HEK293 (cell line): ENCODE measurements at regions not wholly inside any gene's neighbourhood (a gene's known extent, or its start where the extent isn't known, plus 50 kb on each side); places are given as distances from the start of the nearest gene placed in this dataset.

Experiments
- CTCF ChIA-PET: fragments of 350-600 bp; formaldehyde crosslinking; extraction: SDS; loops from one replicate; lab custom pipeline; 2021; ENCODE audit warnings: antibody characterized with exemption; lab: Yijun Ruan, JAX
- POLR2A ChIA-PET: fragments of 300-600 bp; formaldehyde crosslinking; extraction: SDS; loops from one replicate; lab custom pipeline; 2020; ENCODE audit warnings: antibody characterized with exemption, inconsistent platforms; lab: Yijun Ruan, JAX
- H3K27ac ChIP-seq: fragments of 200-500 bp; sonication (Bioruptor generic); 2 replicates; pipeline ENCODE4 v1.5.1; 2014; ENCODE audit warnings: low read depth, low read length, control low read depth, inconsistent platforms; ENCODE audit errors: extremely low read depth
- H3K36me3 ChIP-seq, 2 experiments: fragments of 200-500 bp in 1 of 2; sonication (Bioruptor generic) in 1 of 2; 1 replicate in 1 of 2; 2 replicates in 1 of 2; pipeline ENCODE4 v1.5.1; 2014 to 2017; ENCODE audit warnings: inconsistent platforms in 2 of 2, low read length in 2 of 2; ENCODE audit not compliant: control insufficient read depth in 2 of 2, insufficient read depth in 1 of 2
- H3K4me1 ChIP-seq: fragments of 200-500 bp; sonication (Bioruptor generic); 2 replicates; pipeline ENCODE4 v1.5.1; 2014; ENCODE audit warnings: mild to moderate bottlenecking, low read length, inconsistent platforms; ENCODE audit not compliant: control insufficient read depth, insufficient read depth
- H3K4me3 ChIP-seq: 2 replicates; pipeline ENCODE4 v1.5.1; 2011; ENCODE audit warnings: low read depth, mild to moderate bottlenecking, control low read depth, low read length, moderate library complexity
- H3K9me3 ChIP-seq: fragments of 200-500 bp; sonication (Bioruptor generic); 2 replicates; pipeline ENCODE4 v1.5.1; 2014; ENCODE audit warnings: low read depth, low read length, inconsistent platforms; ENCODE audit not compliant: control insufficient read depth, insufficient read depth
- FEZF1 ChIP-seq: fragments of 450-650 bp; formaldehyde crosslinking; IDR thresholded peaks from 2 replicates; pipeline ENCODE4 v1.5.1; 2016; ENCODE audit warnings: missing biosample characterization, missing genetic modification characterization
- KLF8 ChIP-seq: fragments of 450-650 bp; formaldehyde crosslinking; IDR thresholded peaks from 2 replicates; pipeline ENCODE4 v1.5.1; 2016; ENCODE audit warnings: missing biosample characterization, missing genetic modification characterization
- TRIM28 ChIP-seq: IDR thresholded peaks from 2 replicates; pipeline ENCODE4 v1.6.1; 2011; ENCODE audit warnings: low read length, control low read depth, borderline replicate concordance
- YY2 ChIP-seq: fragments of 450-650 bp; formaldehyde crosslinking; IDR thresholded peaks from 2 replicates; pipeline ENCODE4 v1.5.1; 2016; ENCODE audit warnings: missing biosample characterization, missing genetic modification characterization
- ZBTB21 ChIP-seq: fragments of 450-650 bp; formaldehyde crosslinking; IDR thresholded peaks from 2 replicates; pipeline ENCODE4 v1.5.1; 2017; ENCODE audit warnings: missing biosample characterization, missing genetic modification characterization
- ZBTB48 ChIP-seq: fragments of 450-650 bp; formaldehyde crosslinking; IDR thresholded peaks from 2 replicates; pipeline ENCODE4 v1.5.1; 2016; ENCODE audit warnings: missing biosample characterization, missing genetic modification characterization
- ZEB2 ChIP-seq: fragments of 450-650 bp; formaldehyde crosslinking; IDR thresholded peaks from 2 replicates; pipeline ENCODE4 v1.5.1; 2016; ENCODE audit warnings: missing biosample characterization, missing genetic modification characterization
- ZFP3 ChIP-seq: fragments of 450-650 bp; formaldehyde crosslinking; IDR thresholded peaks from 2 replicates; pipeline ENCODE4 v1.5.1; 2016; ENCODE audit warnings: low read depth, missing biosample characterization, missing genetic modification characterization
- ZNF10 ChIP-seq: fragments of 450-650 bp; formaldehyde crosslinking; IDR thresholded peaks from 2 replicates; pipeline ENCODE4 v1.5.1; 2017; ENCODE audit warnings: missing biosample characterization, missing genetic modification characterization
- ZNF138 ChIP-seq: fragments of 450-650 bp; formaldehyde crosslinking; IDR thresholded peaks from 2 replicates; pipeline ENCODE4 v1.5.1; 2016; ENCODE audit warnings: missing biosample characterization, missing genetic modification characterization, borderline replicate concordance
- ZNF140 ChIP-seq: fragments of 450-650 bp; formaldehyde crosslinking; IDR thresholded peaks from 2 replicates; pipeline ENCODE4 v1.5.1; 2016; ENCODE audit warnings: missing biosample characterization, missing genetic modification characterization
- ZNF16 ChIP-seq: fragments of 450-650 bp; formaldehyde crosslinking; IDR thresholded peaks from 2 replicates; pipeline ENCODE4 v1.5.1; 2016; ENCODE audit warnings: low read depth, missing biosample characterization, missing genetic modification characterization
- ZNF169 ChIP-seq: fragments of 450-650 bp; formaldehyde crosslinking; IDR thresholded peaks from 2 replicates; pipeline ENCODE4 v1.5.1; 2016; ENCODE audit warnings: missing biosample characterization, missing genetic modification characterization
- ZNF214 ChIP-seq: fragments of 450-650 bp; formaldehyde crosslinking; IDR thresholded peaks from 2 replicates; pipeline ENCODE4 v1.5.1; 2017; ENCODE audit warnings: missing biosample characterization, mild to moderate bottlenecking, missing genetic modification characterization, borderline replicate concordance
- ZNF221 ChIP-seq: fragments of 450-650 bp; formaldehyde crosslinking; IDR thresholded peaks from 2 replicates; pipeline ENCODE4 v1.5.1; 2017; ENCODE audit warnings: missing biosample characterization, missing genetic modification characterization, borderline replicate concordance
- ZNF335 ChIP-seq: fragments of 450-650 bp; formaldehyde crosslinking; conservative IDR thresholded peaks from 2 replicates; pipeline ENCODE4 v1.5.1; 2016; ENCODE audit warnings: missing biosample characterization, missing genetic modification characterization
- ZNF530 ChIP-seq: fragments of 450-650 bp; formaldehyde crosslinking; IDR thresholded peaks from 2 replicates; pipeline ENCODE4 v1.5.1; 2016; ENCODE audit warnings: low read depth, missing biosample characterization, missing genetic modification characterization
- ZNF548 ChIP-seq: fragments of 450-650 bp; formaldehyde crosslinking; IDR thresholded peaks from 2 replicates; pipeline ENCODE4 v1.5.1; 2016; ENCODE audit warnings: missing biosample characterization, missing genetic modification characterization
- ZNF560 ChIP-seq: fragments of 450-650 bp; formaldehyde crosslinking; IDR thresholded peaks from 2 replicates; pipeline ENCODE4 v1.5.1; 2017; ENCODE audit warnings: missing biosample characterization, missing genetic modification characterization, borderline replicate concordance
- ZNF585B ChIP-seq: fragments of 450-650 bp; formaldehyde crosslinking; IDR thresholded peaks from 2 replicates; pipeline ENCODE4 v1.5.1; 2016; ENCODE audit warnings: missing biosample characterization, missing genetic modification characterization
- ZNF624 ChIP-seq: fragments of 450-650 bp; formaldehyde crosslinking; IDR thresholded peaks from 2 replicates; pipeline ENCODE4 v1.5.1; 2017; ENCODE audit warnings: missing biosample characterization, missing genetic modification characterization
- ZNF768 ChIP-seq: fragments of 450-650 bp; formaldehyde crosslinking; IDR thresholded peaks from 2 replicates; pipeline ENCODE4 v1.5.1; 2018; ENCODE audit warnings: missing biosample characterization, mild to moderate bottlenecking, missing genetic modification characterization
- ZNF776 ChIP-seq: fragments of 450-650 bp; formaldehyde crosslinking; IDR thresholded peaks from 2 replicates; pipeline ENCODE4 v1.5.0; 2017; ENCODE audit warnings: missing biosample characterization, missing genetic modification characterization, borderline replicate concordance
- ZNF837 ChIP-seq: fragments of 450-650 bp; formaldehyde crosslinking; IDR thresholded peaks from 2 replicates; pipeline ENCODE4 v1.5.1; 2016; ENCODE audit warnings: missing biosample characterization, missing genetic modification characterization
- TF ChIP-seq, protein P1 (sequence below): fragments of 450-650 bp; formaldehyde crosslinking; IDR thresholded peaks from 2 replicates; pipeline ENCODE4 v1.5.1; 2016; ENCODE audit warnings: missing biosample characterization, missing genetic modification characterization
- TF ChIP-seq, protein P2 (sequence below): fragments of 450-650 bp; formaldehyde crosslinking; IDR thresholded peaks from 2 replicates; pipeline ENCODE4 v1.5.1; 2017; ENCODE audit warnings: missing biosample characterization, mild to moderate bottlenecking, missing genetic modification characterization, moderate library complexity
- TF ChIP-seq, protein P3 (sequence below): fragments of 450-650 bp; formaldehyde crosslinking; IDR thresholded peaks from 2 replicates; pipeline ENCODE4 v1.5.1; 2016; ENCODE audit warnings: missing biosample characterization, missing genetic modification characterization
- TF ChIP-seq, protein P4 (sequence below): fragments of 450-650 bp; formaldehyde crosslinking; IDR thresholded peaks from 2 replicates; pipeline ENCODE4 v1.5.1; 2016; ENCODE audit warnings: missing biosample characterization, missing genetic modification characterization

DNA sequence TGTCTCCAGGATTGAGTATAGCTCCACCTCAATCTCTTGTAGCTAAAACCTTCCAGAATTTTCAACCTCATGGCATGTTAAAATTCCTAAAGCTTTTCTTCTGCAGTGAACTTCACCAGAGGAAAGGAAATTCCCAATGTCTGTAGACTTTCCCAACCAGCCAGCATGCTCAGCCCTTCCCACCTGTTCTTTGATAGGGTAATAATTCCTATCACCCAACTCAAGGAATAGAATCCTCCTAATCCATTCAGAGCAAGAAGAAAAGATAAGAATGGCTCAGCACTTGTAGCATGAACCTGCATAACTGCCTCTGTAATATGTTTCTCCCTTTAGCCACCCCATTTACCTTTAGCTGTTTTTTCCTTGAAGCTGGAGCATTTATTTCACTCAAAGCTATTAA lies 301.8 kb upstream of the GADL1 start:
- Histone ChIP-seq H3K36me3 (no peaks in the 10 kb centered on the region), H3K4me3 (no peak overlapping the region), H3K4me1 (no peaks in the 10 kb centered on the region), H3K27ac (no peak overlapping the region), H3K9me3 (no peaks in the 10 kb centered on the region)
- no peak for TF ChIP-seq ZNF10 (tag by site-specific recombination)
- no peak for TF ChIP-seq ZNF169 (tag by site-specific recombination)
- no peak for TF ChIP-seq ZNF548 (tag by site-specific recombination)
- no peak for TF ChIP-seq ZNF624 (tag by site-specific recombination)
- no peak for TF ChIP-seq KLF8
- no peak for TF ChIP-seq ZNF560
- no peak for TF ChIP-seq ZNF138 (tag by site-specific recombination)
- TF ChIP-seq ZBTB21 (tag by site-specific recombination), result no peak
- no peak for TF ChIP-seq ZNF335
- TF ChIP-seq ZNF140 (tag by site-specific recombination), result no peak
- no peak for TF ChIP-seq ZNF530
- TF ChIP-seq, protein P1, sequence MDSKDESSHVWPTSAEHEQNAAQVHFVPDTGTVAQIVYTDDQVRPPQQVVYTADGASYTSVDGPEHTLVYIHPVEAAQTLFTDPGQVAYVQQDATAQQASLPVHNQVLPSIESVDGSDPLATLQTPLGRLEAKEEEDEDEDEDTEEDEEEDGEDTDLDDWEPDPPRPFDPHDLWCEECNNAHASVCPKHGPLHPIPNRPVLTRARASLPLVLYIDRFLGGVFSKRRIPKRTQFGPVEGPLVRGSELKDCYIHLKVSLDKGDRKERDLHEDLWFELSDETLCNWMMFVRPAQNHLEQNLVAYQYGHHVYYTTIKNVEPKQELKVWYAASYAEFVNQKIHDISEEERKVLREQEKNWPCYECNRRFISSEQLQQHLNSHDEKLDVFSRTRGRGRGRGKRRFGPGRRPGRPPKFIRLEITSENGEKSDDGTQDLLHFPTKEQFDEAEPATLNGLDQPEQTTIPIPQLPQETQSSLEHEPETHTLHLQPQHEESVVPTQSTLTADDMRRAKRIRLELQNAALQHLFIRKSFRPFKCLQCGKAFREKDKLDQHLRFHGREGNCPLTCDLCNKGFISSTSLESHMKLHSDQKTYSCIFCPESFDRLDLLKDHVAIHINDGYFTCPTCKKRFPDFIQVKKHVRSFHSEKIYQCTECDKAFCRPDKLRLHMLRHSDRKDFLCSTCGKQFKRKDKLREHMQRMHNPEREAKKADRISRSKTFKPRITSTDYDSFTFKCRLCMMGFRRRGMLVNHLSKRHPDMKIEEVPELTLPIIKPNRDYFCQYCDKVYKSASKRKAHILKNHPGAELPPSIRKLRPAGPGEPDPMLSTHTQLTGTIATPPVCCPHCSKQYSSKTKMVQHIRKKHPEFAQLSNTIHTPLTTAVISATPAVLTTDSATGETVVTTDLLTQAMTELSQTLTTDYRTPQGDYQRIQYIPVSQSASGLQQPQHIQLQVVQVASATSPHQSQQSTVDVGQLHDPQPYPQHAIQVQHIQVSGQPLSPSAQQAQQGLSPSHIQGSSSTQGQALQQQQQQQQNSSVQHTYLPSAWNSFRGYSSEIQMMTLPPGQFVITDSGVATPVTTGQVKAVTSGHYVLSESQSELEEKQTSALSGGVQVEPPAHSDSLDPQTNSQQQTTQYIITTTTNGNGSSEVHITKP (tag by site-specific recombination), result no peak
- TF ChIP-seq ZFP3 (tag by site-specific recombination), result no peak
- no peak for TF ChIP-seq ZNF768 (tag by site-specific recombination)
- POLR2A ChIA-PET, result no interaction called here
- CTCF ChIA-PET, result interaction anchor here (0.5 kb wide), 1 partner anchor 168 kb away, joined by 4 read pairs; no protein-coding TSS in a partner anchor

DNA sequence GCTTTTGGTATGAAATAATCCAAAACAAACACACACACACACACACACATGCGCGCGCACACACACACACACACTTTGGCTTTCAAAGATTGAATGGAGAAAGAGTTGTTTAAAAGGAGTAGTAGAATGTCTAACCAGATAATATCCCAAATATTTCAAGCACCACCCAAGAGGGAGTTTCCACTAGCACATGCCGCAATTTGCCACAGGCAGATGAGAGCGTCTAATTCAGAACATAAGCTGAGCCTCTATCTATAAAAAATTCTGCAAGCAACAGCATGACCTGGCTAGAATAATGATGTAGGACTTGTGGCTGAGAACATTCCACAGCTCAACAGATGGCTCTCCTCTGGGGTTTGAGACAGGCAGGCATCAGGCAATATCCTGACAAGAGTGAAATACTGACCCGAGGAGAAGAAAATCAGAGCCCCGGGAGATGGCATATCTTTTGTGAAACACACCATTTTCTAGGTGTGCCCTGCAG lies 302.5 kb upstream of the GADL1 start:
- no peaks in the 10 kb centered on the region for H3K4me1 ChIP-seq
- CTCF ChIA-PET, result no interaction called here
- H3K36me3 ChIP-seq, result no peaks in the 10 kb centered on the region
- no peak overlapping the region for H3K27ac ChIP-seq
- no peaks in the 10 kb centered on the region for H3K9me3 ChIP-seq
- no peak overlapping the region for H3K4me3 ChIP-seq
- POLR2A ChIA-PET, result no interaction called here
- TF ChIP-seq ZNF221 (tag by site-specific recombination) (no peak), ZNF585B (no peak), ZNF214 (tag by site-specific recombination) (no peak), ZNF837 (tag by site-specific recombination) (no peak), YY2 (tag by site-specific recombination) (no peak), FEZF1 (tag by site-specific recombination) (no peak), TRIM28 (no peak), ZEB2 (tag by site-specific recombination) (no peak), ZNF16 (no peak), ZBTB48 (tag by site-specific recombination) (no peak), ZNF776 (tag by site-specific recombination) (no peak)
- TF ChIP-seq, protein P2, sequence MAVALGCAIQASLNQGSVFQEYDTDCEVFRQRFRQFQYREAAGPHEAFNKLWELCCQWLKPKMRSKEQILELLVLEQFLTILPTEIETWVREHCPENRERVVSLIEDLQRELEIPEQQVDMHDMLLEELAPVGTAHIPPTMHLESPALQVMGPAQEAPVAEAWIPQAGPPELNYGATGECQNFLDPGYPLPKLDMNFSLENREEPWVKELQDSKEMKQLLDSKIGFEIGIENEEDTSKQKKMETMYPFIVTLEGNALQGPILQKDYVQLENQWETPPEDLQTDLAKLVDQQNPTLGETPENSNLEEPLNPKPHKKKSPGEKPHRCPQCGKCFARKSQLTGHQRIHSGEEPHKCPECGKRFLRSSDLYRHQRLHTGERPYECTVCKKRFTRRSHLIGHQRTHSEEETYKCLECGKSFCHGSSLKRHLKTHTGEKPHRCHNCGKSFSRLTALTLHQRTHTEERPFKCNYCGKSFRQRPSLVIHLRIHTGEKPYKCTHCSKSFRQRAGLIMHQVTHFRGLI (tag by site-specific recombination), result no peak
- TF ChIP-seq, protein P3, sequence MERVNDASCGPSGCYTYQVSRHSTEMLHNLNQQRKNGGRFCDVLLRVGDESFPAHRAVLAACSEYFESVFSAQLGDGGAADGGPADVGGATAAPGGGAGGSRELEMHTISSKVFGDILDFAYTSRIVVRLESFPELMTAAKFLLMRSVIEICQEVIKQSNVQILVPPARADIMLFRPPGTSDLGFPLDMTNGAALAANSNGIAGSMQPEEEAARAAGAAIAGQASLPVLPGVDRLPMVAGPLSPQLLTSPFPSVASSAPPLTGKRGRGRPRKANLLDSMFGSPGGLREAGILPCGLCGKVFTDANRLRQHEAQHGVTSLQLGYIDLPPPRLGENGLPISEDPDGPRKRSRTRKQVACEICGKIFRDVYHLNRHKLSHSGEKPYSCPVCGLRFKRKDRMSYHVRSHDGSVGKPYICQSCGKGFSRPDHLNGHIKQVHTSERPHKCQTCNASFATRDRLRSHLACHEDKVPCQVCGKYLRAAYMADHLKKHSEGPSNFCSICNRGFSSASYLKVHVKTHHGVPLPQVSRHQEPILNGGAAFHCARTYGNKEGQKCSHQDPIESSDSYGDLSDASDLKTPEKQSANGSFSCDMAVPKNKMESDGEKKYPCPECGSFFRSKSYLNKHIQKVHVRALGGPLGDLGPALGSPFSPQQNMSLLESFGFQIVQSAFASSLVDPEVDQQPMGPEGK (tag by site-specific recombination), result no peak
- TF ChIP-seq, protein P4, sequence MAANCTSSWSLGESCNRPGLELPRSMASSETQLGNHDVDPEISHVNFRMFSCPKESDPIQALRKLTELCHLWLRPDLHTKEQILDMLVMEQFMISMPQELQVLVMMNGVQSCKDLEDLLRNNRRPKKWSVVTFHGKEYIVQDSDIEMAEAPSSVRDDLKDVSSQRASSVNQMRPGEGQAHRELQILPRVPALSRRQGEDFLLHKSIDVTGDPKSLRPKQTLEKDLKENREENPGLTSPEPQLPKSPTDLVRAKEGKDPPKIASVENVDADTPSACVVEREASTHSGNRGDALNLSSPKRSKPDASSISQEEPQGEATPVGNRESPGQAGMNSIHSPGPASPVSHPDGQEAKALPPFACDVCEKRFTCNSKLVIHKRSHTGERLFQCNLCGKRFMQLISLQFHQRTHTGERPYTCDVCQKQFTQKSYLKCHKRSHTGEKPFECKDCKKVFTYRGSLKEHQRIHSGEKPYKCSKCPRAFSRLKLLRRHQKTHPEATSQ (tag by site-specific recombination), result no peak
